Breast epithelium (tissue), 4 donors: ENCODE measurements at regions not wholly inside any gene's neighbourhood (a gene's known extent, or its start where the extent isn't known, plus 50 kb on each side); places are given as distances from the start of the nearest gene placed in this dataset.

ENCODE experiments used
- DNase-seq, 2 donors: peaks; one replicate each; pipeline ENCODE4 v3.0.0-alpha.2; 2019; ENCODE audit warnings: low spot score in 2 of 2
- H3K27ac ChIP-seq, 2 donors: fragments of 200-600 bp; sonication (generic) in 1 of 2; one replicate each; pipeline ENCODE4 v1.5.1; 2016 to 2019; ENCODE audit warnings: mild to moderate bottlenecking in 1 of 2
- H3K27me3 ChIP-seq, 2 donors: fragments of 200-600 bp; sonication (generic) in 1 of 2; one replicate each; pipeline versions ENCODE4 v1.5.1 to v1.6.0; 2017 to 2019; ENCODE audit warnings: control low read depth in 1 of 2, mild to moderate bottlenecking in 1 of 2
- H3K36me3 ChIP-seq: fragments of 200-600 bp; one replicate; pipeline ENCODE4 v1.5.1; 2019
- H3K4me1 ChIP-seq, 2 donors: fragments of 200-600 bp; sonication (generic); one replicate each; pipeline ENCODE4 v1.5.1; 2016 to 2019; ENCODE audit warnings: control low read depth in 1 of 2
- H3K4me3 ChIP-seq, 3 donors: fragments of 200-600 bp; sonication (generic); 1 replicate in 2 of 3; 2 replicates in 1 of 3; pipeline ENCODE4 v1.5.1; 2016 to 2019; ENCODE audit warnings: mild to moderate bottlenecking in 3 of 3, moderate library complexity in 2 of 3
- H3K9me3 ChIP-seq, 2 donors: fragments of 200-600 bp; sonication (generic) in 1 of 2; one replicate each; pipeline ENCODE4 v1.5.1; 2016 to 2019; ENCODE audit warnings: control low read depth in 1 of 2
- CTCF ChIP-seq, 3 donors: fragments of 450-650 bp; IDR thresholded peaks; one replicate each; pipeline ENCODE4 v1.5.1; 2016 to 2017; ENCODE audit warnings: antibody characterized with exemption in 3 of 3, mild to moderate bottlenecking in 3 of 3, moderate library complexity in 3 of 3
- POLR2A ChIP-seq: fragments of 450-650 bp; IDR thresholded peaks from one replicate; pipeline ENCODE4 v1.6.1; 2016; ENCODE audit warnings: antibody characterized with exemption, mild to moderate bottlenecking, moderate library complexity
- POLR2AphosphoS5 ChIP-seq, 3 donors: sonication (generic); formaldehyde crosslinking; IDR thresholded peaks; one replicate each; pipeline ENCODE4 v1.6.1; 2017; ENCODE audit warnings: antibody characterized with exemption in 3 of 3
- intact Hi-C: fragments of 100-400 bp; cut with DNase I; formaldehyde crosslinking; loops from one replicate; pipeline ENCODE4 v1.15.1; 2023; ENCODE audit warnings: low total_unique reads

GRCh38 chr18:67715567-67715966 lies 199.0 kb upstream of the DSEL start:
- H3K4me3 ChIP-seq, result no peak overlapping the region
- H3K27ac ChIP-seq, result no peak overlapping the region

GRCh38 chr18:67710639-67711038 lies 194.1 kb upstream of the DSEL start:
- no peak overlapping the region for H3K4me3 ChIP-seq
- H3K27ac ChIP-seq, result no peak overlapping the region
- H3K27me3 ChIP-seq, result no peaks in the 10 kb centered on the region
- TF ChIP-seq POLR2A (no peak), CTCF (IDR thresholded peaks at IDR 0.05) (no peak), POLR2AphosphoS5 (IDR thresholded peaks at IDR 0.05) (no peak)
- H3K36me3 ChIP-seq, result no peaks in the 10 kb centered on the region
- no peaks in the 10 kb centered on the region for H3K9me3 ChIP-seq
- intact Hi-C loops, result loop anchor here (5.0 kb wide), 1 partner anchor 547 kb away; no protein-coding TSS in a partner anchor
- no peak for DNase-seq
- no peaks in the 10 kb centered on the region for H3K4me1 ChIP-seq

More at GRCh38 chr18:67715567-67715966, 199.0 kb upstream of the DSEL start:
- TF ChIP-seq CTCF (IDR thresholded peaks at IDR 0.05) (no peak), POLR2A (no peak), POLR2AphosphoS5 (IDR thresholded peaks at IDR 0.05) (no peak)
- intact Hi-C loops, result no loop called here
- no peaks in the 10 kb centered on the region for H3K4me1 ChIP-seq
- H3K9me3 ChIP-seq, result no peaks in the 10 kb centered on the region
- no peaks in the 10 kb centered on the region for H3K36me3 ChIP-seq
- H3K27me3 ChIP-seq, result no peaks in the 10 kb centered on the region
- no peak for DNase-seq

GRCh38 chr18:67705748-67706147 lies 189.2 kb upstream of the DSEL start:
- H3K27ac ChIP-seq, result no peak overlapping the region
- H3K4me3 ChIP-seq, result no peak overlapping the region
- intact Hi-C loops, result no loop called here
- H3K27me3 ChIP-seq, result no peaks in the 10 kb centered on the region
- H3K36me3 ChIP-seq, result no peaks in the 10 kb centered on the region
- H3K4me1 ChIP-seq, result no peaks in the 10 kb centered on the region
- TF ChIP-seq CTCF (IDR thresholded peaks at IDR 0.05), result no peak
- TF ChIP-seq POLR2A, result no peak
- no peak for TF ChIP-seq POLR2AphosphoS5 (IDR thresholded peaks at IDR 0.05)
- no peaks in the 10 kb centered on the region for H3K9me3 ChIP-seq
- no peak for DNase-seq

- Histone ChIP-seq H3K27ac (no peak overlapping the region), H3K36me3 (no peaks in the 10 kb centered on the region), H3K4me3 (no peak overlapping the region), H3K9me3 (peaks cover 0 to under 1% of the 10 kb centered on the region in 2 donors), H3K4me1 (no peaks in the 10 kb centered on the region), H3K27me3 (no peaks in the 10 kb centered on the region)
- intact Hi-C loops, result no loop called here
- no peak for DNase-seq
- TF ChIP-seq CTCF (IDR thresholded peaks at IDR 0.05), result no peak
- no peak for TF ChIP-seq POLR2A
- no peak for TF ChIP-seq POLR2AphosphoS5 (IDR thresholded peaks at IDR 0.05)
Measured at GRCh38 chr18:67695684-67696083, 179.2 kb upstream of the DSEL start.

GRCh38 chr18:67694787-67695186 lies 178.3 kb upstream of the DSEL start:
- no peak overlapping the region for H3K27ac ChIP-seq
- H3K9me3 ChIP-seq, result peaks cover 0 to 5% of the 10 kb centered on the region in 2 donors
- no peaks in the 10 kb centered on the region for H3K36me3 ChIP-seq
- H3K4me3 ChIP-seq, result no peak overlapping the region
- no peaks in the 10 kb centered on the region for H3K4me1 ChIP-seq
- H3K27me3 ChIP-seq, result no peaks in the 10 kb centered on the region
- DNase-seq, result no peak
- intact Hi-C loops, result no loop called here
- TF ChIP-seq POLR2AphosphoS5 (IDR thresholded peaks at IDR 0.05), result no peak
- TF ChIP-seq POLR2A, result no peak
- no peak for TF ChIP-seq CTCF (IDR thresholded peaks at IDR 0.05)
